Upper lobe of right lung (tissue), 1 donor: ENCODE measurements at regions not wholly inside any gene's neighbourhood (a gene's known extent, or its start where the extent isn't known, plus 50 kb on each side); places are given as distances from the start of the nearest gene placed in this dataset.

Experiments used
- ATAC-seq: fragments of 200-7000 bp; cut with Tn5 transposase; one replicate; pipeline ENCODE4 v1.9.1; 2020; ENCODE audit warnings: mild to moderate bottlenecking, moderate library complexity
- DNase-seq: peaks from one replicate; pipeline ENCODE4 v3.0.0-alpha.2; 2020
- H3K27ac ChIP-seq: fragments of 200-600 bp; one replicate; pipeline ENCODE4 v1.8.0; 2022
- H3K27me3 ChIP-seq: fragments of 200-600 bp; one replicate; pipeline ENCODE4 v1.8.0; 2022; ENCODE audit warnings: mild to moderate bottlenecking
- H3K36me3 ChIP-seq: fragments of 200-600 bp; one replicate; pipeline ENCODE4 v1.8.0; 2022
- H3K4me1 ChIP-seq: fragments of 200-600 bp; one replicate; pipeline ENCODE4 v1.8.0; 2022
- H3K4me3 ChIP-seq: fragments of 200-600 bp; one replicate; pipeline ENCODE4 v1.8.0; 2022; ENCODE audit warnings: mild to moderate bottlenecking
- H3K9me3 ChIP-seq: fragments of 200-600 bp; one replicate; pipeline ENCODE4 v1.8.0; 2022
- intact Hi-C: fragments of 100-400 bp; cut with DNase I; formaldehyde crosslinking; loops from one replicate; pipeline ENCODE4 v1.11.0; 2022
- TF ChIP-seq, protein P1 (sequence below): fragments of 200-600 bp; IDR thresholded peaks from one replicate; pipeline ENCODE4 v1.8.0; 2022; ENCODE audit warnings: antibody characterized with exemption
- donor health status: DM: no; HTN: yes; CAD: no; lungs with severe emphysema.

DNA sequence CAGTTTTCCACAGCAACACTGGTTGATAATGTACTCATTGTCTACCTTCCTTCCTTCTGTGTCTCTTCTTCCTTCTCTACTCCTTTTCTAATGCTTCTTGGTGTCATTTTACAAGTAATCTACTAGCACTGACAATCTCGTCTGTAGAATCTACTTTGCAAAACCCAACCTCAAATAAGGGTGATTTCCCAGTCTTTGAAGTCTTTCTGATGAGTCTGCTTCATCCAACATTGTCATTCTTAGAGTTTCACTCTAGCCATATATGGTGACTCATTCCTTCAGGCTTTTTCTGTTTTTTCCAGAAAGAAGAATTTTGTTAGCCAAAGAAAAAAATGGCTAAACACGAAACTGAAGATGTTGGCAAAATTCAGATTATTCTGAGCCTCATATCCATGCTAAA, 288.7 kb downstream of the MBD2 start:
- no peak overlapping the region for H3K4me3 ChIP-seq
- H3K9me3 ChIP-seq, result no peaks in the 10 kb centered on the region
- H3K27me3 ChIP-seq, result no peaks in the 10 kb centered on the region
- no peaks in the 10 kb centered on the region for H3K36me3 ChIP-seq
- H3K4me1 ChIP-seq, result no peaks in the 10 kb centered on the region
- ATAC-seq, result no peak
- intact Hi-C loops, result no loop called here
- no peak overlapping the region for H3K27ac ChIP-seq
- no peak for DNase-seq
- TF ChIP-seq, protein P1, sequence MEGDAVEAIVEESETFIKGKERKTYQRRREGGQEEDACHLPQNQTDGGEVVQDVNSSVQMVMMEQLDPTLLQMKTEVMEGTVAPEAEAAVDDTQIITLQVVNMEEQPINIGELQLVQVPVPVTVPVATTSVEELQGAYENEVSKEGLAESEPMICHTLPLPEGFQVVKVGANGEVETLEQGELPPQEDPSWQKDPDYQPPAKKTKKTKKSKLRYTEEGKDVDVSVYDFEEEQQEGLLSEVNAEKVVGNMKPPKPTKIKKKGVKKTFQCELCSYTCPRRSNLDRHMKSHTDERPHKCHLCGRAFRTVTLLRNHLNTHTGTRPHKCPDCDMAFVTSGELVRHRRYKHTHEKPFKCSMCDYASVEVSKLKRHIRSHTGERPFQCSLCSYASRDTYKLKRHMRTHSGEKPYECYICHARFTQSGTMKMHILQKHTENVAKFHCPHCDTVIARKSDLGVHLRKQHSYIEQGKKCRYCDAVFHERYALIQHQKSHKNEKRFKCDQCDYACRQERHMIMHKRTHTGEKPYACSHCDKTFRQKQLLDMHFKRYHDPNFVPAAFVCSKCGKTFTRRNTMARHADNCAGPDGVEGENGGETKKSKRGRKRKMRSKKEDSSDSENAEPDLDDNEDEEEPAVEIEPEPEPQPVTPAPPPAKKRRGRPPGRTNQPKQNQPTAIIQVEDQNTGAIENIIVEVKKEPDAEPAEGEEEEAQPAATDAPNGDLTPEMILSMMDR, result no peak

DNA sequence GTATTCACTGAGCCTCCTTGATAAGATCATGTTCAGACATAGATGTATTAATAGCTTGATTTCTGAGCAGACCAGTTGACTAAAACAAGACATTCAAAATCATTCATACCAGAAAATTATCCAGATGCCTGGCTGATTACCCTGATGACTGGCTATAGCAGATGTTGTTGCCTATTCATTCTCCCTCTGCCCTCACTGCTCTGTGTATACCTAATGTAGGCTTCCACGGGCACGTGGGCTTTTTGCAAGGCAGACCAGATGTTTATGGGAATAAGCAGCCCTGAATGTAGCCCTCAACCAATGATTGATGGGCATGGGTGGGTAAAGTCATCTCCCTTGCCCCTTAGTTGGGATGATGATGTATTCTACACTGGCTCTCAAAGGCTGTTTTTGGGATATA, 289.1 kb downstream of the MBD2 start:
- H3K27me3 ChIP-seq, result no peaks in the 10 kb centered on the region
- ATAC-seq (no peak), DNase-seq (no peak)
- H3K9me3 ChIP-seq, result no peaks in the 10 kb centered on the region
- H3K4me3 ChIP-seq, result no peak overlapping the region
- intact Hi-C loops, result no loop called here
- TF ChIP-seq, protein P1, result no peak
- no peaks in the 10 kb centered on the region for H3K36me3 ChIP-seq
- no peak overlapping the region for H3K27ac ChIP-seq
- no peaks in the 10 kb centered on the region for H3K4me1 ChIP-seq

DNA sequence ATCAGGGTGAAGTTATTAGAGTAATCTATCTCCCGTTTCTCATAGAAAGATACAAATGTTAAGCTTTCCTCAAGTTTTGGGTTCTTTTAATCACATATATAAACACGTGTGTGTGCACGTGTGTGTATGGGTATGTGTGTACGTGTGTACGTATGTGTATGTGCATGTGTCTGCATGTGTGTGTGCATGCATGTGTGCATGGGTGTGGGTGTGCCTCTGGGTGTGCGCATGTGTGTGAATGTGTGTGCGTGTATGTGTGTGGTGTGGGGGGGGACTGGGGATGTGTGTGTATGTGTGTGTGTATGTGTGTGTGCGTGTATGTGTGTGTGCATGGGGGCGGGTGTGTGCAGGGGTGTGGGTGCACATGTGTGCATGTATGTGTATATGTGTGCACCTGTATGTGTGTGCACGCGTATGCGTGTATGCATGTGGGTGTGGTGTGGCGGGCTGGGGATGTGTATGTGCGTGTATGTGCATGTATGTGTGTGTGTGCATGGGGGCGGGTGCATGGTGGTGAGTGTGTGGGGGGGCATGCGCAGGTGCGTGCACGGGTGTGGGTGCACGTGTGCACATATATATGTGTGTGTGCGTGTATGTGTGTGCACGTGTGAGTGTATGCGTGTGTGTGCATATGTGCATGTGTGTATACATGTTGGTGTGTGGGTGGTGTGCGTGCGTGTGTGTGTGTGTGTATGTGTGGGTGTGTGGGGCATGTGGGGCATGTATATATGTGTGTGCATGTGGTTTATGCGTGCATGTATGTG, 304.0 kb downstream of the MBD2 start:
- DNase-seq, result no peak
- TF ChIP-seq, protein P1, result no peak
- peak; percentile 25 for ATAC-seq

DNA sequence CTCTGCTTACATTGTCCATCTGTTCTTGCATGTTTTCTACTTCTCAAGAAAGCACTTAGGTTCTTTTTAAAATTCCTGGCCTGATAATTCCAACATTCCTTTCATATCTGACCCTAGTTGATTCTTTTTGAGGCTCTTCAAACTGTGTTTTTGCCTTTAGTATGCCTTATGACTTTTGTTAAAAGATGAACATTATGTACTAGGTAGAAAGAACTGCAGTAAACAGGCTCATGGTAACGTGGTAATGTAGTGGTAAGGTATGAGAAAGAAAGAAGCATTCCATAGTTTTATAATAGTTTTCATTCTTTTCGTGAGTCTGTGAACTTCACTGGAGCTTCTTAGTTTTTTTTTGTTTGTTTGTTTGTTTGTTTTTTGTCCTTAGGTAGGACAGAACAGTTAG, 306.4 kb downstream of the MBD2 start:
- ATAC-seq (peak; percentile 72), DNase-seq (no peak)
- no peaks in the 10 kb centered on the region for H3K9me3 ChIP-seq
- intact Hi-C loops, result no loop called here
- H3K4me3 ChIP-seq, result no peak overlapping the region
- TF ChIP-seq, protein P1, result no peak
- no peaks in the 10 kb centered on the region for H3K36me3 ChIP-seq
- H3K27ac ChIP-seq, result peak overlapping the region; percentile 61
- no peaks in the 10 kb centered on the region for H3K27me3 ChIP-seq
- H3K4me1 ChIP-seq, result no peaks in the 10 kb centered on the region

More for the DNA sequence above, 304.0 kb downstream of the MBD2 start:
- H3K27me3 ChIP-seq, result no peaks in the 10 kb centered on the region
- H3K9me3 ChIP-seq, result no peaks in the 10 kb centered on the region
- H3K27ac ChIP-seq, result no peak overlapping the region
- no peaks in the 10 kb centered on the region for H3K4me1 ChIP-seq
- intact Hi-C loops, result no loop called here
- no peak overlapping the region for H3K4me3 ChIP-seq
- no peaks in the 10 kb centered on the region for H3K36me3 ChIP-seq

DNA sequence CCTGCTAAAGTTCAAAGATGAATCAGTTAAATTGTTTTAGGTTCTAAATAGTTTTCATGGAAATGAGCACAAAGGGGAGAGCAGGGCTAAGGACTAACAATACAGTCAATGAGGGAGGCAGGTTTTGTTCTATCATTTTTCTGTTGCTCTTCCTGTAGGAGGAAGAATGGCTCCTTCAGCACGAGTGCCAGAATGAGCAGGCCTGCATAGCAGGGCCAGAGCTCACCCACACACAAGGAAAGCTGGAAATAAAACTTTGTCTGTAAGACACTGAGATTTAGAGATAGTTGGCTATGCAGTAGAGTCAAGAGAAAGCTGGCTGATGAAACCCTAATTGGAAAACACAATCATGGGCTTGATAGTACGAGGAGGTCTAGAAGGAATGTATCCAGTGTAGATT, 313.3 kb downstream of the MBD2 start:
- Histone ChIP-seq H3K4me3 (no peak overlapping the region), H3K27ac (no peak overlapping the region), H3K4me1 (no peaks in the 10 kb centered on the region), H3K9me3 (no peaks in the 10 kb centered on the region), H3K27me3 (no peaks in the 10 kb centered on the region), H3K36me3 (no peaks in the 10 kb centered on the region)
- intact Hi-C loops, result no loop called here
- TF ChIP-seq, protein P1, result no peak
- DNase-seq, result no peak
- no peak for ATAC-seq
